ENCODE measurements at regions not wholly inside any gene's neighbourhood (a gene's known extent, or its start where the extent isn't known, plus 50 kb on each side); places are given as distances from the start of the nearest gene placed in this dataset.

GRCh38 chr14:29486132-29486531 is 441.5 kb downstream of the PRKD1 start:
- DNase-seq (ENCODE audit: extremely low read depth, insufficient read length), result no peak
- no peaks in the 10 kb centered on the region for H3K36me3 ChIP-seq (ENCODE audit: control insufficient read depth, insufficient read depth, low read length)
- no peaks in the 10 kb centered on the region for H3K27me3 ChIP-seq (replicated peaks; ENCODE audit: control insufficient read depth, insufficient read depth, low read length)
- no peak for TF ChIP-seq CTCF (IDR thresholded peaks at IDR 0.05; ENCODE audit: insufficient read depth, low read length, poor library complexity, severe bottlenecking)
- no peak overlapping the region for H3K4me3 ChIP-seq (replicated peaks; ENCODE audit: low read depth, low read length)

- no peak for TF ChIP-seq CTCF (IDR thresholded peaks at IDR 0.05; ENCODE audit: insufficient read depth, low read length, poor library complexity, severe bottlenecking)
- no peak overlapping the region for H3K4me3 ChIP-seq (replicated peaks; ENCODE audit: low read depth, low read length)
- DNase-seq (ENCODE audit: extremely low read depth, insufficient read length), result no peak
- no peaks in the 10 kb centered on the region for H3K27me3 ChIP-seq (replicated peaks; ENCODE audit: control insufficient read depth, insufficient read depth, low read length)
- no peaks in the 10 kb centered on the region for H3K36me3 ChIP-seq (ENCODE audit: control insufficient read depth, insufficient read depth, low read length)
These were observed 437.7 kb downstream of the PRKD1 start for GRCh38 chr14:29489911-29490425.

- no peak overlapping the region for H3K4me3 ChIP-seq (replicated peaks; ENCODE audit: low read depth, low read length)
- H3K27me3 ChIP-seq (replicated peaks; ENCODE audit: control insufficient read depth, insufficient read depth, low read length), result no peaks in the 10 kb centered on the region
- DNase-seq (ENCODE audit: extremely low read depth, insufficient read length), result no peak
- no peaks in the 10 kb centered on the region for H3K36me3 ChIP-seq (ENCODE audit: control insufficient read depth, insufficient read depth, low read length)
- TF ChIP-seq CTCF (IDR thresholded peaks at IDR 0.05; ENCODE audit: insufficient read depth, low read length, poor library complexity, severe bottlenecking), result no peak
These were observed 433.8 kb downstream of the PRKD1 start for GRCh38 chr14:29493849-29494248.

- DNase-seq (ENCODE audit: extremely low read depth, insufficient read length), result no peak
- Histone ChIP-seq H3K27me3 (replicated peaks; ENCODE audit: control insufficient read depth, insufficient read depth, low read length) (no peaks in the 10 kb centered on the region), H3K36me3 (ENCODE audit: control insufficient read depth, insufficient read depth, low read length) (no peaks in the 10 kb centered on the region), H3K4me3 (replicated peaks; ENCODE audit: low read depth, low read length) (no peak overlapping the region)
- no peak for TF ChIP-seq CTCF (IDR thresholded peaks at IDR 0.05; ENCODE audit: insufficient read depth, low read length, poor library complexity, severe bottlenecking)
These were observed 433.3 kb downstream of the PRKD1 start for GRCh38 chr14:29494312-29494711.

- no peak for DNase-seq (ENCODE audit: extremely low read depth, insufficient read length)
- no peak for TF ChIP-seq CTCF (IDR thresholded peaks at IDR 0.05; ENCODE audit: insufficient read depth, low read length, poor library complexity, severe bottlenecking)
- Histone ChIP-seq H3K4me3 (replicated peaks; ENCODE audit: low read depth, low read length) (no peak overlapping the region), H3K36me3 (ENCODE audit: control insufficient read depth, insufficient read depth, low read length) (no peaks in the 10 kb centered on the region), H3K27me3 (replicated peaks; ENCODE audit: control insufficient read depth, insufficient read depth, low read length) (no peaks in the 10 kb centered on the region)
These were observed 423.7 kb downstream of the PRKD1 start for GRCh38 chr14:29503903-29504302.

- Histone ChIP-seq H3K36me3 (ENCODE audit: control insufficient read depth, insufficient read depth, low read length) (no peaks in the 10 kb centered on the region), H3K27me3 (replicated peaks; ENCODE audit: control insufficient read depth, insufficient read depth, low read length) (no peaks in the 10 kb centered on the region), H3K4me3 (replicated peaks; ENCODE audit: low read depth, low read length) (no peak overlapping the region)
- TF ChIP-seq CTCF (IDR thresholded peaks at IDR 0.05; ENCODE audit: insufficient read depth, low read length, poor library complexity, severe bottlenecking), result no peak
- DNase-seq (ENCODE audit: extremely low read depth, insufficient read length), result no peak
These were observed 409.3 kb downstream of the PRKD1 start for GRCh38 chr14:29518335-29518734.
